ENCODE measurements at regions not wholly inside any gene's neighbourhood (a gene's known extent, or its start where the extent isn't known, plus 50 kb on each side); places are given as distances from the start of the nearest gene placed in this dataset.

- H3K4me3 ChIP-seq: no peak overlapping the region
- no peaks in the 10 kb centered on the region for H3K9me3 ChIP-seq (ENCODE audit: control insufficient read depth in 4 of 4, insufficient read depth in 3 of 4, low read length in 3 of 4)
- H3K27me3 ChIP-seq (ENCODE audit: control insufficient read depth in 3 of 3, insufficient read depth in 3 of 3, low read length in 2 of 3): no peaks in the 10 kb centered on the region
- no peak for ATAC-seq (ENCODE audit: insufficient read depth, low FRiP score)
- H3K9ac ChIP-seq (ENCODE audit: insufficient read depth in 1 of 2, low read length in 2 of 2): no peak overlapping the region
- no peaks in the 10 kb centered on the region for H3K36me3 ChIP-seq (ENCODE audit: control insufficient read depth in 4 of 4, insufficient read depth in 4 of 4, low read length in 4 of 4)
- TF ChIP-seq, protein P1, sequence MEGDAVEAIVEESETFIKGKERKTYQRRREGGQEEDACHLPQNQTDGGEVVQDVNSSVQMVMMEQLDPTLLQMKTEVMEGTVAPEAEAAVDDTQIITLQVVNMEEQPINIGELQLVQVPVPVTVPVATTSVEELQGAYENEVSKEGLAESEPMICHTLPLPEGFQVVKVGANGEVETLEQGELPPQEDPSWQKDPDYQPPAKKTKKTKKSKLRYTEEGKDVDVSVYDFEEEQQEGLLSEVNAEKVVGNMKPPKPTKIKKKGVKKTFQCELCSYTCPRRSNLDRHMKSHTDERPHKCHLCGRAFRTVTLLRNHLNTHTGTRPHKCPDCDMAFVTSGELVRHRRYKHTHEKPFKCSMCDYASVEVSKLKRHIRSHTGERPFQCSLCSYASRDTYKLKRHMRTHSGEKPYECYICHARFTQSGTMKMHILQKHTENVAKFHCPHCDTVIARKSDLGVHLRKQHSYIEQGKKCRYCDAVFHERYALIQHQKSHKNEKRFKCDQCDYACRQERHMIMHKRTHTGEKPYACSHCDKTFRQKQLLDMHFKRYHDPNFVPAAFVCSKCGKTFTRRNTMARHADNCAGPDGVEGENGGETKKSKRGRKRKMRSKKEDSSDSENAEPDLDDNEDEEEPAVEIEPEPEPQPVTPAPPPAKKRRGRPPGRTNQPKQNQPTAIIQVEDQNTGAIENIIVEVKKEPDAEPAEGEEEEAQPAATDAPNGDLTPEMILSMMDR (IDR thresholded peaks at IDR 0.05; ENCODE audit: control extremely low read depth, extremely low read depth): no peak
- H3K27ac ChIP-seq (ENCODE audit: low read depth in 1 of 2, low read length in 1 of 2): no peak overlapping the region
- DNase-seq: no peak
- H3K4me1 ChIP-seq (ENCODE audit: control insufficient read depth in 5 of 5, insufficient read depth in 5 of 5, low read length in 5 of 5): no peaks in the 10 kb centered on the region
- 75 to 84% methylated on average over 6 of the region's 6 CpGs for WGBS, 2 donors
Observed at GRCh38 chr4:43133566-43133965, 241.1 kb downstream of the GRXCR1 start.

GRCh38 chr4:43136752-43137151 lies 244.2 kb downstream of the GRXCR1 start:
- TF ChIP-seq, protein P1 (IDR thresholded peaks at IDR 0.05; ENCODE audit: control extremely low read depth, extremely low read depth): no peak

GRCh38 chr4:43146198-43146597 lies 253.7 kb downstream of the GRXCR1 start:
- Histone ChIP-seq H3K4me3 (no peak overlapping the region), H3K9me3 (ENCODE audit: control insufficient read depth in 4 of 4, insufficient read depth in 3 of 4, low read length in 3 of 4) (no peaks in the 10 kb centered on the region), H3K4me1 (ENCODE audit: control insufficient read depth in 5 of 5, insufficient read depth in 5 of 5, low read length in 5 of 5) (no peaks in the 10 kb centered on the region), H3K27me3 (ENCODE audit: control insufficient read depth in 3 of 3, insufficient read depth in 3 of 3, low read length in 2 of 3) (no peaks in the 10 kb centered on the region), H3K36me3 (ENCODE audit: control insufficient read depth in 4 of 4, insufficient read depth in 4 of 4, low read length in 4 of 4) (no peaks in the 10 kb centered on the region), H3K9ac (ENCODE audit: insufficient read depth in 1 of 2, low read length in 2 of 2) (no peak overlapping the region), H3K27ac (ENCODE audit: low read depth in 1 of 2, low read length in 1 of 2) (no peak overlapping the region)
- ATAC-seq (ENCODE audit: insufficient read depth, low FRiP score) (no peak), DNase-seq (no peak)
- WGBS, 2 donors: 39 to 51% methylated on average over 3 of the region's 3 CpGs
- TF ChIP-seq, protein P1 (IDR thresholded peaks at IDR 0.05; ENCODE audit: control extremely low read depth, extremely low read depth): no peak

More at GRCh38 chr4:43136752-43137151, 244.2 kb downstream of the GRXCR1 start:
- no peak overlapping the region for H3K9ac ChIP-seq (ENCODE audit: insufficient read depth in 1 of 2, low read length in 2 of 2)
- H3K27ac ChIP-seq (ENCODE audit: low read depth in 1 of 2, low read length in 1 of 2): no peak overlapping the region
- peaks cover 0 to 6% (median 0%) of the 10 kb centered on the region in 4 donors for H3K9me3 ChIP-seq (ENCODE audit: control insufficient read depth in 4 of 4, insufficient read depth in 3 of 4, low read length in 3 of 4)
- no peak for ATAC-seq (ENCODE audit: insufficient read depth, low FRiP score)
- H3K36me3 ChIP-seq (ENCODE audit: control insufficient read depth in 4 of 4, insufficient read depth in 4 of 4, low read length in 4 of 4): no peaks in the 10 kb centered on the region
- WGBS, 2 donors: 89 to 93% methylated on average over 1 of the region's 1 CpG
- no peaks in the 10 kb centered on the region for H3K4me1 ChIP-seq (ENCODE audit: control insufficient read depth in 5 of 5, insufficient read depth in 5 of 5, low read length in 5 of 5)
- no peaks in the 10 kb centered on the region for H3K27me3 ChIP-seq (ENCODE audit: control insufficient read depth in 3 of 3, insufficient read depth in 3 of 3, low read length in 2 of 3)
- no peak for DNase-seq
- H3K4me3 ChIP-seq: no peak overlapping the region

DNA sequence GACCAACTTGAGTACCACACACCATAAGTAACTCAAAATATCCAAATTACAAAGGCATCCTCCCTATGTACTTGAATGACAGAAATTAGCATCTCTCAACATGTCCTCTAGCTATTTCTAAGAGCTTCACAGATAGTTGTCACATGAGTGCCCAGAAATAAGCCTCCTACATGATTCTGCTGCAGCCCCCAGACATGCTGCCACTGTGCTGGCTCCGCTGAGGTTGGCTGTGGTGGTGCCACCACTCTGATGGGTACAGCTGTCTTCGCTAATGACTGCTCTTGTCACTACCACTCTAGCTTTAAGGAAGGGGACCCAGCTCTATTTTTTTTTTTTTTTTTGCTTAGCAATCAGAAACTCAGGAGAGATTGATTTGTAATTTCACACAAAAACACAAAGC lies 256.0 kb downstream of the GRXCR1 start:
- Histone ChIP-seq H3K9me3 (ENCODE audit: control insufficient read depth in 4 of 4, insufficient read depth in 3 of 4, low read length in 3 of 4) (no peaks in the 10 kb centered on the region), H3K9ac (ENCODE audit: insufficient read depth in 1 of 2, low read length in 2 of 2) (no peak overlapping the region), H3K36me3 (ENCODE audit: control insufficient read depth in 4 of 4, insufficient read depth in 4 of 4, low read length in 4 of 4) (no peaks in the 10 kb centered on the region), H3K4me1 (ENCODE audit: control insufficient read depth in 5 of 5, insufficient read depth in 5 of 5, low read length in 5 of 5) (no peaks in the 10 kb centered on the region), H3K27ac (ENCODE audit: low read depth in 1 of 2, low read length in 1 of 2) (no peak overlapping the region), H3K4me3 (no peak overlapping the region), H3K27me3 (ENCODE audit: control insufficient read depth in 3 of 3, insufficient read depth in 3 of 3, low read length in 2 of 3) (no peaks in the 10 kb centered on the region)
- DNase-seq: no peak
- WGBS, 2 donors: 82 to 83% methylated on average over 2 of the region's 2 CpGs
- no peak for ATAC-seq (ENCODE audit: insufficient read depth, low FRiP score)
- TF ChIP-seq, protein P1 (IDR thresholded peaks at IDR 0.05; ENCODE audit: control extremely low read depth, extremely low read depth): no peak

All from lung (tissue), 11 donors.